HuH-7.5 (cell line): ENCODE measurements at regions not wholly inside any gene's neighbourhood (a gene's known extent, or its start where the extent isn't known, plus 50 kb on each side); places are given as distances from the start of the nearest gene placed in this dataset.
"Not testable (repeated sequence)": the region's sequence is repeated elsewhere in the genome, so short reads cannot be mapped to it uniquely, and the experiment has no call there.

Experiments
- DNase-seq: peaks from one replicate; pipeline ENCODE4 v3.0.0; 2011; ENCODE audit warnings: low spot score

- not testable (repeated sequence) for DNase-seq
These were observed 165.9 kb upstream of the NPAP1 start for GRCh38 chr15:24509714-24510113.

GRCh38 chr15:24511598-24511997 lies 164.0 kb upstream of the NPAP1 start:
- not testable (repeated sequence) for DNase-seq

GRCh38 chr15:24518772-24519171 lies 156.8 kb upstream of the NPAP1 start:
- DNase-seq = not testable (repeated sequence)

DNA sequence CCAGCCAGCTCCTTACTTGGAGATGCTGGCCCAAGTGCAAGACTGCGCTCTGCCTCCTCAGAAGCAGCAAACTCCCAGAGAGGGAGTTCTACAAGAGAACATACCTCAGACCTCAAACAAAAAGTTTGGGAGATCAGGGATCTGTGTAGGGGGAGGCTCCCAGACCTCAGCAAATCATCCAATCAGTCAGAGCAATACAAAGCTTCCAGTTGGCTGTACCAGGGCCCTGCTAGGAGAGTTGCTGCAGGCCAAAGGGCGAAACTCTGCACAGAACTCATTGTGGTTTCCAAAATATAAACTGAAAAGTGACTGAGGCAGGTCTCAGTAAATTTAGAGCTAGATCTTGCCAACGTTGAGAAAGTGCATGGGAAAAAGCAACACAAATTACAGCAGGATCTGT lies 144.3 kb upstream of the NPAP1 start:
- not testable (repeated sequence) for DNase-seq

DNA sequence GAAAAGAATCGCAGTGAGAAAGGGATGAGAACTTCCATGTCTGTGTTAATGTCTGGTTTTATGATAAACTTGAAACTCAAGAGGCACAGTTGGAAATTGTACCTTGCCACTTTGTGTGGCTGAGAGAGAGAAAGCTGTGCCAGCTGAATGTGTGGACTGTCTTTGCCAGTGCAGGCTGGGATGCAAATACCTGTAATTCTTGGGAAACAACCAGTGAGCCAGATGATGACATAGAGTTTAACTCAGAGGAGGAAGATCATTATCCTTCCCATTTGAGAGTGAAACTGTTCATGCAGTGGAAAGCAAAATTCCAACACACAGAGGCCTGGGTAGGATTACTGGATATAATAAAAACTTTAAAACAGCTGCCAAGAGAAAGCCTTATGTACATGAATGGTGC lies 141.5 kb upstream of the NPAP1 start:
- not testable (repeated sequence) for DNase-seq

- DNase-seq = not testable (repeated sequence)
These were observed 118.3 kb upstream of the NPAP1 start for GRCh38 chr15:24557281-24557680.

DNA sequence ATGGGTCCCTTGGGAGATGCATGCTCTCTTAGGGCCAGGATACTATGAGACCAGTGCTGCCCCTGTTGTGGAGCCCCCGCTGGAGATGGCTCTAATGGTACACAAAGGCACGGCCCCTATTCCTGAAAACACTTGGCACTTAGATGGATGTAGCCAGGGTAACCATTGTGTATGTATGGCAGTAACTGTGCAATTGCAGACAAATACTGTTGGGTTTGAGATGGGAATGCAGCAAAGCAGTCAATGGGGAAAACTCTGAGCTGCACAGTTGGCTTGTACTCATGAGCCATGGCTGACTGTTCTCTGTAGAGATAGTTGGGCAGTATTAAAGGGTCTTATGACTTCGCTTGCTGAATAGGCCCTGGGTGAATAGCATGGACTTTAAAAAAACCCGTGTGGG lies 67.9 kb upstream of the NPAP1 start:
- no peak for DNase-seq

DNA sequence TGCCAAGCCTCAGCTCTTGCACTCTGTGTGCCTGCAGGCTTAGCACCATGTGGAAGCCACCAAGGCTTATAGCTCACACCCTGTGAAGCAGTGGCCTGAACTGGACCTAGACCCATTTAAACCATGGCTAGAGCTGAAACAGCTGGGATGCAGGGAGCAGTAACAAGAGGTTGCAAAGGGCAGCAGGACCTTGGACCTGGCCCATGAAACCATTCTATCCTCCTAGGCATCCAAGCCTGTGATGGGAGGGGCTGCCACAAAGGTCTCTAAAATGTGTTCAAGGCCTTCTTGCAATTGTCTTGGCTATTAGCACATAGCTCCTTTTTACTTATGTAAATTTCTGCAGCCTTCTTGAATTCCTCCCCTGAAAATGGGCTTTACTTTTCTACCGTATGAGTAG lies 57.9 kb upstream of the NPAP1 start:
- no peak for DNase-seq

DNA sequence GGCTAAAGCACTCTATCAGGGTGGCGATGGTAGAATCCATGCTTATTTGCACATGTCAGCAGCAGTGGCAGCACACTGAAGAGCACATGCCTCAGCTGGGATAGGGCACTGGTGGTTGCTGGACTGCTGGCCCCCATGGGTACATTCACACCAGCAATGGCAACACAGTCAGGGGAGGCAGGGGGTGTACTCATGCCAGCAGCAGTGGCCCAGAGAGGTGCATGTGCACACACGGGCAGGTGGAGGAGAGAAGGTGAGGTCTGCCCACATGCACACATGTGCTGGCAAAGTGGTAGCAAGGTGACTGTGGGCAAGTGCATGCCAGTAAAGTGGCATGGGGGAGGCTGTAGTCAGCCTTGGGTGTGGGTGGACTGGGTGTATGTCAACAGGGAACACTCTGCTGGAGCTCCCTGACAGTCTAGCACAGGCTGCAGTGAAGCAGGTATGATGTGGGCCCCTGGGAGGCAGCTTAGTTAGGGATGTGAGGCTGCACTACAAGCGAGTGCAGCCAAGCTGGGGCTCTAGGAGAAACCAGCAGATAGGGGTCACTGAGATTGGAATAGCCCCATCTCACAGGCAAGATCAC lies 53.9 kb upstream of the NPAP1 start:
- no peak for DNase-seq
